ENCODE measurements at regions not wholly inside any gene's neighbourhood (a gene's known extent, or its start where the extent isn't known, plus 50 kb on each side); places are given as distances from the start of the nearest gene placed in this dataset.

GRCh38 chr2:203648273-203648672 lies 58.2 kb upstream of the CD28 start:
- Histone ChIP-seq H3K4me2 (ENCODE audit: insufficient read depth, low read length, poor library complexity, severe bottlenecking) (no peak overlapping the region), H3K4me1 (ENCODE audit: control insufficient read depth in 2 of 2, insufficient read depth in 1 of 2, low read depth in 1 of 2, low read length in 2 of 2) (no peaks in the 10 kb centered on the region), H2BK12ac (ENCODE audit: low read length) (no peak overlapping the region), H3K4me3 (ENCODE audit: low read length in 2 of 2) (no peak overlapping the region), H3K36me3 (replicated peaks in 1 of 2; ENCODE audit: control insufficient read depth in 2 of 2, insufficient read depth in 2 of 2, low read length in 2 of 2) (no peaks in the 10 kb centered on the region), H2BK15ac (ENCODE audit: low read length) (no peak overlapping the region), H4K8ac (ENCODE audit: low read depth, low read length) (no peak overlapping the region), H3K18ac (ENCODE audit: low read length) (no peak overlapping the region), H3K4ac (ENCODE audit: low read length) (no peak overlapping the region), H2BK120ac (ENCODE audit: low read depth, low read length) (no peak overlapping the region), H3K9me3 (replicated peaks in 1 of 2; ENCODE audit: control insufficient read depth in 2 of 2, insufficient read depth in 1 of 2, low read depth in 1 of 2, low read length in 2 of 2) (peaks cover 0 to 6% of the 10 kb centered on the region in 2 donors), H3K27me3 (ENCODE audit: control insufficient read depth in 3 of 3, insufficient read depth in 3 of 3, low read depth in 1 of 3, low read length in 3 of 3) (no peaks in the 10 kb centered on the region), H4K91ac (ENCODE audit: low read depth, low read length, poor library complexity) (no peak overlapping the region), H3K27ac (replicated peaks; ENCODE audit: low read length) (no peak overlapping the region), H3K9ac (ENCODE audit: low read depth, low read length, poor library complexity) (no peak overlapping the region), H3K14ac (ENCODE audit: low read length) (no peak overlapping the region), H2BK5ac (ENCODE audit: low read length) (no peak overlapping the region), H3K23ac (ENCODE audit: low read depth, low read length, poor library complexity) (no peak overlapping the region), H2AK5ac (ENCODE audit: low read depth, low read length) (no peak overlapping the region), H3K79me1 (ENCODE audit: low read depth, low read length) (no peaks in the 10 kb centered on the region), H2AFZ (ENCODE audit: low read length) (no peak overlapping the region)
- no peak for DNase-seq (ENCODE audit: low spot score)
- no CpG with 5 or more reads among the region's 2 CpGs for WGBS, 2 donors (ENCODE audit: extremely low coverage in 2 of 2, insufficient read length in 2 of 2, insufficient replicate concordance in 1 of 2)

GRCh38 chr2:203649176-203649814 lies 57.1 kb upstream of the CD28 start:
- H3K27ac ChIP-seq (replicated peaks; ENCODE audit: low read length), result no peak overlapping the region
- no peak overlapping the region for H4K91ac ChIP-seq (ENCODE audit: low read depth, low read length, poor library complexity)
- H3K23ac ChIP-seq (ENCODE audit: low read depth, low read length, poor library complexity), result no peak overlapping the region
- H3K14ac ChIP-seq (ENCODE audit: low read length), result no peak overlapping the region
- no CpG with 5 or more reads among the region's 4 CpGs for WGBS, 2 donors (ENCODE audit: extremely low coverage in 2 of 2, insufficient read length in 2 of 2, insufficient replicate concordance in 1 of 2)
- H2AFZ ChIP-seq (ENCODE audit: low read length), result no peak overlapping the region
- H3K27me3 ChIP-seq (ENCODE audit: control insufficient read depth in 3 of 3, insufficient read depth in 3 of 3, low read depth in 1 of 3, low read length in 3 of 3), result no peaks in the 10 kb centered on the region
- H2BK15ac ChIP-seq (ENCODE audit: low read length), result no peak overlapping the region
- H2BK12ac ChIP-seq (ENCODE audit: low read length), result no peak overlapping the region
- H3K79me1 ChIP-seq (ENCODE audit: low read depth, low read length), result no peaks in the 10 kb centered on the region
- no peak for DNase-seq (ENCODE audit: low spot score)
- H3K4me2 ChIP-seq (ENCODE audit: insufficient read depth, low read length, poor library complexity, severe bottlenecking), result no peak overlapping the region
- H2BK5ac ChIP-seq (ENCODE audit: low read length), result no peak overlapping the region
- H3K36me3 ChIP-seq (replicated peaks in 1 of 2; ENCODE audit: control insufficient read depth in 2 of 2, insufficient read depth in 2 of 2, low read length in 2 of 2), result no peaks in the 10 kb centered on the region
- H3K9ac ChIP-seq (ENCODE audit: low read depth, low read length, poor library complexity), result no peak overlapping the region
- H3K4me3 ChIP-seq (ENCODE audit: low read length in 2 of 2), result no peak overlapping the region
- no peak overlapping the region for H3K18ac ChIP-seq (ENCODE audit: low read length)
- no peaks in the 10 kb centered on the region for H3K4me1 ChIP-seq (ENCODE audit: control insufficient read depth in 2 of 2, insufficient read depth in 1 of 2, low read depth in 1 of 2, low read length in 2 of 2)
- no peak overlapping the region for H3K4ac ChIP-seq (ENCODE audit: low read length)
- H2AK5ac ChIP-seq (ENCODE audit: low read depth, low read length), result no peak overlapping the region
- H4K8ac ChIP-seq (ENCODE audit: low read depth, low read length), result no peak overlapping the region
- peaks cover 0 to 6% of the 10 kb centered on the region in 2 donors for H3K9me3 ChIP-seq (replicated peaks in 1 of 2; ENCODE audit: control insufficient read depth in 2 of 2, insufficient read depth in 1 of 2, low read depth in 1 of 2, low read length in 2 of 2)
- H2BK120ac ChIP-seq (ENCODE audit: low read depth, low read length), result no peak overlapping the region

GRCh38 chr2:203650860-203651613 lies 55.4 kb upstream of the CD28 start:
- Histone ChIP-seq H2BK5ac (ENCODE audit: low read length) (no peak overlapping the region), H3K4me1 (ENCODE audit: control insufficient read depth in 2 of 2, insufficient read depth in 1 of 2, low read depth in 1 of 2, low read length in 2 of 2) (no peaks in the 10 kb centered on the region), H3K36me3 (replicated peaks in 1 of 2; ENCODE audit: control insufficient read depth in 2 of 2, insufficient read depth in 2 of 2, low read length in 2 of 2) (no peaks in the 10 kb centered on the region), H2BK12ac (ENCODE audit: low read length) (no peak overlapping the region), H4K8ac (ENCODE audit: low read depth, low read length) (no peak overlapping the region), H2AFZ (ENCODE audit: low read length) (no peak overlapping the region), H2BK15ac (ENCODE audit: low read length) (no peak overlapping the region), H2BK120ac (ENCODE audit: low read depth, low read length) (no peak overlapping the region), H3K4me3 (ENCODE audit: low read length in 2 of 2) (no peak overlapping the region), H2AK5ac (ENCODE audit: low read depth, low read length) (no peak overlapping the region), H4K91ac (ENCODE audit: low read depth, low read length, poor library complexity) (no peak overlapping the region), H3K18ac (ENCODE audit: low read length) (no peak overlapping the region), H3K4ac (ENCODE audit: low read length) (no peak overlapping the region), H3K14ac (ENCODE audit: low read length) (no peak overlapping the region), H3K27ac (replicated peaks; ENCODE audit: low read length) (no peak overlapping the region), H3K79me1 (ENCODE audit: low read depth, low read length) (no peaks in the 10 kb centered on the region), H3K27me3 (ENCODE audit: control insufficient read depth in 3 of 3, insufficient read depth in 3 of 3, low read depth in 1 of 3, low read length in 3 of 3) (no peaks in the 10 kb centered on the region), H3K4me2 (ENCODE audit: insufficient read depth, low read length, poor library complexity, severe bottlenecking) (no peak overlapping the region), H3K9me3 (replicated peaks in 1 of 2; ENCODE audit: control insufficient read depth in 2 of 2, insufficient read depth in 1 of 2, low read depth in 1 of 2, low read length in 2 of 2) (peaks cover 0 to 6% of the 10 kb centered on the region in 2 donors), H3K23ac (ENCODE audit: low read depth, low read length, poor library complexity) (no peak overlapping the region), H3K9ac (ENCODE audit: low read depth, low read length, poor library complexity) (no peak overlapping the region)
- DNase-seq (ENCODE audit: low spot score), result no peak
- no CpG with 5 or more reads among the region's 4 CpGs for whole genome bisulfite sequencing, 2 donors (ENCODE audit: extremely low coverage in 2 of 2, insufficient read length in 2 of 2, insufficient replicate concordance in 1 of 2)

- H2BK12ac ChIP-seq (ENCODE audit: low read length), result no peak overlapping the region
- H3K9me3 ChIP-seq (replicated peaks in 1 of 2; ENCODE audit: control insufficient read depth in 2 of 2, insufficient read depth in 1 of 2, low read depth in 1 of 2, low read length in 2 of 2), result peaks cover 0 to 1% of the 10 kb centered on the region in 2 donors
- no peak overlapping the region for H3K4ac ChIP-seq (ENCODE audit: low read length)
- H3K9ac ChIP-seq (ENCODE audit: low read depth, low read length, poor library complexity), result no peak overlapping the region
- no peak overlapping the region for H2AK5ac ChIP-seq (ENCODE audit: low read depth, low read length)
- no peak overlapping the region for H3K14ac ChIP-seq (ENCODE audit: low read length)
- H2BK120ac ChIP-seq (ENCODE audit: low read depth, low read length), result no peak overlapping the region
- no CpG with 5 or more reads among the region's 1 CpG for WGBS, 2 donors (ENCODE audit: extremely low coverage in 2 of 2, insufficient read length in 2 of 2, insufficient replicate concordance in 1 of 2)
- no peak overlapping the region for H3K27ac ChIP-seq (replicated peaks; ENCODE audit: low read length)
- no peak overlapping the region for H4K8ac ChIP-seq (ENCODE audit: low read depth, low read length)
- H2AFZ ChIP-seq (ENCODE audit: low read length), result no peak overlapping the region
- no peaks in the 10 kb centered on the region for H3K27me3 ChIP-seq (ENCODE audit: control insufficient read depth in 3 of 3, insufficient read depth in 3 of 3, low read depth in 1 of 3, low read length in 3 of 3)
- no peak overlapping the region for H2BK5ac ChIP-seq (ENCODE audit: low read length)
- H4K91ac ChIP-seq (ENCODE audit: low read depth, low read length, poor library complexity), result no peak overlapping the region
- no peaks in the 10 kb centered on the region for H3K36me3 ChIP-seq (replicated peaks in 1 of 2; ENCODE audit: control insufficient read depth in 2 of 2, insufficient read depth in 2 of 2, low read length in 2 of 2)
- H3K23ac ChIP-seq (ENCODE audit: low read depth, low read length, poor library complexity), result no peak overlapping the region
- H3K79me1 ChIP-seq (ENCODE audit: low read depth, low read length), result no peaks in the 10 kb centered on the region
- H2BK15ac ChIP-seq (ENCODE audit: low read length), result no peak overlapping the region
- no peak overlapping the region for H3K18ac ChIP-seq (ENCODE audit: low read length)
- no peak for DNase-seq (ENCODE audit: low spot score)
- H3K4me2 ChIP-seq (ENCODE audit: insufficient read depth, low read length, poor library complexity, severe bottlenecking), result no peak overlapping the region
- H3K4me3 ChIP-seq (ENCODE audit: low read length in 2 of 2), result no peak overlapping the region
- H3K4me1 ChIP-seq (ENCODE audit: control insufficient read depth in 2 of 2, insufficient read depth in 1 of 2, low read depth in 1 of 2, low read length in 2 of 2), result peaks cover 0 to under 1% of the 10 kb centered on the region in 2 donors
These were observed 54.8 kb upstream of the CD28 start for GRCh38 chr2:203651621-203652020.
